OCI-LY3 (cell line): ENCODE measurements at regions not wholly inside any gene's neighbourhood (a gene's known extent, or its start where the extent isn't known, plus 50 kb on each side); places are given as distances from the start of the nearest gene placed in this dataset.
A peak's percentile ranks its signal among the peaks of the same experiment; 100 is the strongest.

ENCODE experiments used
- H2AFZ ChIP-seq: fragments of 200-600, 300-600 bp; shearing (Covaris generic); 2 replicates; pipeline ENCODE4 v1.6.0; 2014; ENCODE audit warnings: antibody characterized with exemption, low read depth, low read length
- H3K27ac ChIP-seq: fragments of 200-600, 300-600 bp; sonication (generic); 2 replicates; pipeline ENCODE4 v1.5.1; 2014; ENCODE audit warnings: mild to moderate bottlenecking, low read length, moderate library complexity, mixed read lengths
- H3K27me3 ChIP-seq: fragments of 200-600, 300-600 bp; sonication (generic); 2 replicates; pipeline ENCODE4 v1.6.1; 2014; ENCODE audit warnings: low read depth, low read length, mixed read lengths
- H3K36me3 ChIP-seq: fragments of 200-600, 300-600 bp; sonication (generic); replicated peaks from 2 replicates; pipeline ENCODE3; 2014; ENCODE audit warnings: low read depth, low read length, mixed read lengths
- H3K4me1 ChIP-seq: fragments of 300-600, 200-600 bp; sonication (generic); 2 replicates; pipeline ENCODE4 v1.6.1; 2014; ENCODE audit warnings: low read length, mixed read lengths
- H3K4me2 ChIP-seq: fragments of 200-600, 300-600 bp; sonication (generic); 2 replicates; pipeline ENCODE4 v1.6.1; 2014; ENCODE audit warnings: low read length, mixed read lengths
- H3K4me3 ChIP-seq: fragments of 300-600, 200-600 bp; sonication (generic); 2 replicates; pipeline ENCODE4 v1.5.1; 2014; ENCODE audit warnings: antibody characterized with exemption, mild to moderate bottlenecking, low read length, moderate library complexity
- H3K79me2 ChIP-seq: fragments of 300-600, 200-600 bp; shearing (Covaris generic); 2 replicates; pipeline ENCODE4 v1.6.1; 2014; ENCODE audit warnings: mild to moderate bottlenecking, low read length, mixed read lengths
- H3K9ac ChIP-seq: fragments of 300-600, 200-600 bp; shearing (Covaris generic); 2 replicates; pipeline ENCODE4 v1.6.0; 2014; ENCODE audit warnings: mild to moderate bottlenecking, low read length, moderate library complexity
- H3K9me3 ChIP-seq: fragments of 200-600, 300-600 bp; shearing (Covaris generic); 2 replicates; pipeline ENCODE4 v1.6.1; 2014; ENCODE audit warnings: low read length, mixed read lengths; ENCODE audit not compliant: insufficient read depth
- H4K20me1 ChIP-seq: fragments of 200-600, 300-600 bp; sonication (generic); 2 replicates; pipeline ENCODE4 v1.6.1; 2016; ENCODE audit warnings: low read length, mixed read lengths; ENCODE audit not compliant: insufficient read depth
- CTCF ChIP-seq: fragments of 200-600, 300-600 bp; sonication (generic); IDR thresholded peaks from 2 replicates; pipeline ENCODE4 v1.5.1; 2014; ENCODE audit warnings: antibody characterized with exemption, low read length, low read depth
- EZH2phosphoT487 ChIP-seq: fragments of 200-600 bp; shearing (Covaris generic); IDR thresholded peaks from 2 replicates; pipeline ENCODE4 v1.6.1; 2018; ENCODE audit warnings: antibody characterized with exemption, mixed run types, low read depth

- Histone ChIP-seq H3K27ac (no peak overlapping the region), H3K9me3 (peaks cover 6% of the 10 kb centered on the region; the same call in 1 of the 2 replicates), H3K27me3 (no peaks in the 10 kb centered on the region), H3K9ac (no peak overlapping the region), H3K4me3 (no peak overlapping the region), H3K4me1 (no peaks in the 10 kb centered on the region), H4K20me1 (no peaks in the 10 kb centered on the region), H3K36me3 (no peaks in the 10 kb centered on the region), H3K4me2 (no peak overlapping the region), H2AFZ (no peak overlapping the region), H3K79me2 (no peaks in the 10 kb centered on the region)
- TF ChIP-seq CTCF: peak; percentile 16; the same call in 1 of the 2 replicates
- TF ChIP-seq EZH2phosphoT487: no peak
These were observed 243.0 kb upstream of the CHST9 start for GRCh38 chr18:27428120-27428519.

GRCh38 chr18:27423581-27423980 is 238.5 kb upstream of the CHST9 start:
- Histone ChIP-seq H3K4me3 (no peak overlapping the region), H3K4me2 (no peak overlapping the region), H3K79me2 (no peaks in the 10 kb centered on the region), H3K4me1 (no peaks in the 10 kb centered on the region), H3K27ac (no peak overlapping the region), H3K9me3 (no peaks in the 10 kb centered on the region), H2AFZ (no peak overlapping the region), H3K9ac (no peak overlapping the region), H3K27me3 (no peaks in the 10 kb centered on the region), H3K36me3 (no peaks in the 10 kb centered on the region), H4K20me1 (no peaks in the 10 kb centered on the region)
- TF ChIP-seq EZH2phosphoT487 (no peak), CTCF (no peak)

- no peaks in the 10 kb centered on the region for H4K20me1 ChIP-seq
- no peaks in the 10 kb centered on the region for H3K79me2 ChIP-seq
- no peaks in the 10 kb centered on the region for H3K36me3 ChIP-seq
- H2AFZ ChIP-seq: no peak overlapping the region
- H3K9ac ChIP-seq: no peak overlapping the region
- TF ChIP-seq EZH2phosphoT487 (no peak), CTCF (no peak)
- H3K4me3 ChIP-seq: no peak overlapping the region
- no peaks in the 10 kb centered on the region for H3K27me3 ChIP-seq
- no peak overlapping the region for H3K27ac ChIP-seq
- H3K4me2 ChIP-seq: no peak overlapping the region
- H3K4me1 ChIP-seq: no peaks in the 10 kb centered on the region
- no peaks in the 10 kb centered on the region for H3K9me3 ChIP-seq
These were observed 234.5 kb upstream of the CHST9 start for GRCh38 chr18:27419646-27420045.

DNA sequence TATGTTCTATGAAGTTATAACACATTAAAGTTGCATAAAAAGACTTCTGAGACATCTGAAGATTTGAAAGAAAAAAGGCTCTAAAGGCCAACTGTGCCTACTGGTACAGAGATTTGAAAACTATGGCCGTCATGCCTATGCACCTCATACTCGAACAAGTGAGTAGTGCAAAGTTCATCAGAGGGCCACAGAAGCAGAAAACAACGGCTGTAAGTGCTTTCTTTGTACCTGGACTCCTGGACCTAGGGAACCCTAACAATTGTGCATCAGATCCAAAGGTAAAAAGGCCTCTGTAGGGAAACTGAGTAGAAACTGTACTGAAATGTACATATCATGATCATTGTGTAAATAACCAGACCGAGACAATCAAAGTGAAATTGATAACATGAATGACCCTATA is 230.4 kb upstream of the CHST9 start:
- no peak overlapping the region for H3K4me3 ChIP-seq
- no peaks in the 10 kb centered on the region for H3K27me3 ChIP-seq
- H3K79me2 ChIP-seq: no peaks in the 10 kb centered on the region
- H3K27ac ChIP-seq: no peak overlapping the region
- no peaks in the 10 kb centered on the region for H3K4me1 ChIP-seq
- H4K20me1 ChIP-seq: no peaks in the 10 kb centered on the region
- H3K9me3 ChIP-seq: no peaks in the 10 kb centered on the region
- no peak overlapping the region for H3K4me2 ChIP-seq
- no peak for TF ChIP-seq EZH2phosphoT487
- no peak for TF ChIP-seq CTCF
- no peaks in the 10 kb centered on the region for H3K36me3 ChIP-seq
- H3K9ac ChIP-seq: no peak overlapping the region
- H2AFZ ChIP-seq: no peak overlapping the region; the same call in 1 of the 2 replicates
